Prostate gland (tissue), 2 donors: ENCODE measurements at regions not wholly inside any gene's neighbourhood (a gene's known extent, or its start where the extent isn't known, plus 50 kb on each side); places are given as distances from the start of the nearest gene placed in this dataset.
A peak's percentile ranks its signal among the peaks of the same experiment; 100 is the strongest.

ENCODE experiments used
- DNase-seq: peaks from one replicate; pipeline ENCODE4 v3.0.0-alpha.2; 2019; ENCODE audit warnings: low spot score
- H3K27ac ChIP-seq, 2 donors: fragments of 200-600 bp; sonication (generic); 2 replicates each; pipeline ENCODE4 v1.5.1; 2017 to 2019
- H3K27me3 ChIP-seq: fragments of 200-600 bp; sonication (generic); replicated peaks from 2 replicates; pipeline ENCODE4 v1.5.1; 2019; ENCODE audit not compliant: insufficient read depth
- H3K36me3 ChIP-seq, 2 donors: fragments of 200-600 bp; sonication (generic); 1 replicate in 1 of 2; 2 replicates in 1 of 2; pipeline versions ENCODE4 v1.5.1 to v1.8.1; 2017 to 2019
- H3K4me1 ChIP-seq: fragments of 200-600 bp; sonication (generic); replicated peaks from 2 replicates; pipeline ENCODE4 v1.5.1; 2019
- H3K4me3 ChIP-seq, 2 donors: fragments of 200-600 bp; sonication (generic); 2 replicates each; pipeline ENCODE4 v1.5.1; 2017 to 2019
- H3K9me3 ChIP-seq: fragments of 200-600 bp; sonication (generic); 2 replicates; pipeline ENCODE4 v1.5.1; 2017
- CTCF ChIP-seq, 4 experiments: fragments of 200-600 bp in 2 of 4; fragments of 450-650 bp in 2 of 4; sonication (generic) in 2 of 4; IDR thresholded peaks; 1 replicate in 3 of 4; 2 replicates in 1 of 4; pipeline ENCODE4 v1.5.1; 2016 to 2019; ENCODE audit warnings: antibody characterized with exemption in 4 of 4, mild to moderate bottlenecking in 2 of 4, moderate library complexity in 2 of 4
- POLR2A ChIP-seq: fragments of 450-650 bp; IDR thresholded peaks from one replicate; pipeline ENCODE4 v1.6.1; 2016; ENCODE audit warnings: antibody characterized with exemption, mild to moderate bottlenecking
- POLR2AphosphoS5 ChIP-seq: sonication (generic); formaldehyde crosslinking; IDR thresholded peaks from one replicate; pipeline ENCODE4 v1.6.1; 2017; ENCODE audit warnings: antibody characterized with exemption
- WGBS: methylation state at CpG from one replicate; pipeline ENCODE4 v1.1.5; 2018; 5-methylcytosine and 5-hydroxymethylcytosine counted together
- intact Hi-C: fragments of 100-400 bp; cut with DNase I; formaldehyde crosslinking; loops from one replicate; pipeline ENCODE4 v1.14.2; 2022

DNA sequence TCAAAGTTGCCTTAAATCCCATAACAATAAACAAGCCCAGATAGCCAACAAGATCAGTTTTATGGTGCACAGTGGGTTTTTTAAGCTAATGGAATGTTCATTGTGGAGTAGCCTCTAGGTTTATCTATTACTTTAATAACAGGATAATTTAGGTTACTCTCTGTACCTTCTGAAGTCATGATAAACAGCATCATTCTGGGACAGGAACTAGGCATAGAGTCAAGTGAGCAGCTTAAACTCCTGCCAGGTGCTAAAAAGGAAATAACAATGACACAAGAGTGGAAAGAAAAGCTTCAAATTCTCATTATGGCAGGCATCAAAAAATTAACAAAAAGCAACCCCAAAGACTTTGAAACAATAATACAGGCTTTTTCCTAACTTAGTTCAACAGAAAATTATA lies 228.8 kb downstream of the HACE1 start:
- no peaks in the 10 kb centered on the region for H3K9me3 ChIP-seq
- DNase-seq, result no peak
- intact Hi-C loops, result no loop called here
- no peaks in the 10 kb centered on the region for H3K36me3 ChIP-seq
- no peak overlapping the region for H3K27ac ChIP-seq
- H3K27me3 ChIP-seq, result no peaks in the 10 kb centered on the region
- no peak overlapping the region for H3K4me3 ChIP-seq
- peak; percentile 21 for TF ChIP-seq POLR2AphosphoS5
- TF ChIP-seq POLR2A, result no peak
- TF ChIP-seq CTCF (IDR thresholded peaks at IDR 0.05), result no peak
- no peaks in the 10 kb centered on the region for H3K4me1 ChIP-seq

DNA sequence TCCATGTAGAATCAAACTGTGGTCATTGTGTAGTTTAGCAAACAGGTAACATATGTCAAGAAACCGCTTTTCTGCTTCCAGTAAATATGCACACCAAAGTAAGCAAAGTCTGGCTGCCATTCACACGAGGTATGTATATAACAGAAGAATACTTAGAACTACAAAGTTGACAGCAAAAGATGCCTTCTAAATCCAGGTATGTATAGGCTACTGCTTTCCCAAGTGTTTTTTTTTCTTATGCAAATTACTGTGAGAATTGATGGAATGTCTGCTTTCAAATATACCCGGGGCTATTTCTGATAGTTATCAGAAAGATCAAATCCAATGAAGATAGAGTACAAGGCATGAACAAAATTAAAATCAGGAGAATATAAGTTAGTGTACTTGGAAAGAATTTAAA lies 229.2 kb downstream of the HACE1 start:
- DNase-seq, result no peak
- TF ChIP-seq POLR2AphosphoS5 (no peak), POLR2A (no peak), CTCF (IDR thresholded peaks at IDR 0.05) (no peak)
- Histone ChIP-seq H3K4me1 (no peaks in the 10 kb centered on the region), H3K9me3 (no peaks in the 10 kb centered on the region), H3K36me3 (no peaks in the 10 kb centered on the region), H3K27me3 (no peaks in the 10 kb centered on the region), H3K4me3 (no peak overlapping the region), H3K27ac (peak overlapping the region in 1 of 2 donors; percentile 13)
- intact Hi-C loops, result no loop called here
- WGBS, result 30% methylated on average over 3 of the region's 3 CpGs

- no peaks in the 10 kb centered on the region for H3K27me3 ChIP-seq
- H3K4me1 ChIP-seq, result no peaks in the 10 kb centered on the region
- intact Hi-C loops, result no loop called here
- no peak for DNase-seq
- no peak for TF ChIP-seq POLR2AphosphoS5
- TF ChIP-seq POLR2A, result no peak
- TF ChIP-seq CTCF (IDR thresholded peaks at IDR 0.05), result no peak
- H3K9me3 ChIP-seq, result no peaks in the 10 kb centered on the region
- 57% methylated on average over 4 of the region's 4 CpGs for WGBS
- no peak overlapping the region for H3K4me3 ChIP-seq
- no peak overlapping the region for H3K27ac ChIP-seq
- H3K36me3 ChIP-seq, result no peaks in the 10 kb centered on the region
These were observed 229.9 kb downstream of the HACE1 start for GRCh38 chr6:104629826-104630225.

GRCh38 chr6:104625536-104625935 lies 234.2 kb downstream of the HACE1 start:
- no peaks in the 10 kb centered on the region for H3K9me3 ChIP-seq
- no peak overlapping the region for H3K27ac ChIP-seq
- intact Hi-C loops, result no loop called here
- WGBS, result 34% methylated on average over 5 of the region's 5 CpGs
- no peaks in the 10 kb centered on the region for H3K4me1 ChIP-seq
- TF ChIP-seq POLR2AphosphoS5, result no peak
- no peak for TF ChIP-seq CTCF (IDR thresholded peaks at IDR 0.05)
- TF ChIP-seq POLR2A, result no peak
- no peak overlapping the region for H3K4me3 ChIP-seq
- no peaks in the 10 kb centered on the region for H3K27me3 ChIP-seq
- peak; percentile 13 for DNase-seq
- no peaks in the 10 kb centered on the region for H3K36me3 ChIP-seq

- Histone ChIP-seq H3K9me3 (no peaks in the 10 kb centered on the region), H3K36me3 (no peaks in the 10 kb centered on the region), H3K27me3 (no peaks in the 10 kb centered on the region), H3K27ac (no peak overlapping the region), H3K4me3 (no peak overlapping the region), H3K4me1 (no peaks in the 10 kb centered on the region)
- TF ChIP-seq CTCF (IDR thresholded peaks at IDR 0.05) (no peak), POLR2A (no peak), POLR2AphosphoS5 (no peak)
- intact Hi-C loops, result no loop called here
- DNase-seq, result no peak
- 23% methylated on average over 9 of the region's 9 CpGs for WGBS
These were observed 236.5 kb downstream of the HACE1 start for GRCh38 chr6:104623052-104623690.
